ENCODE measurements at regions not wholly inside any gene's neighbourhood (a gene's known extent, or its start where the extent isn't known, plus 50 kb on each side); places are given as distances from the start of the nearest gene placed in this dataset.

- TF ChIP-seq SIN3A (IDR thresholded peaks at IDR 0.05; ENCODE audit: borderline replicate concordance, insufficient read depth, low read length) (no peak), REST (IDR thresholded peaks at IDR 0.05; ENCODE audit: insufficient read depth in 1 of 2, low read depth in 2 of 2, low read length in 2 of 2) (no peak), FOXP2 (optimal IDR thresholded peaks at IDR 0.05; ENCODE audit: borderline replicate concordance, extremely low read depth, extremely low read length, insufficient read depth) (no peak), POLR2AphosphoS5 (IDR thresholded peaks at IDR 0.05; ENCODE audit: low read depth, low read length) (no peak), TAF1 (IDR thresholded peaks at IDR 0.05; ENCODE audit: borderline replicate concordance, insufficient read depth, low read length) (no peak)
Observed at GRCh38 chr1:208551024-208551423, 306.8 kb upstream of the PLXNA2 start.

- TF ChIP-seq POLR2AphosphoS5 (IDR thresholded peaks at IDR 0.05; ENCODE audit: low read depth, low read length) (no peak), REST (IDR thresholded peaks at IDR 0.05; ENCODE audit: insufficient read depth in 1 of 2, low read depth in 2 of 2, low read length in 2 of 2) (no peak), FOXP2 (optimal IDR thresholded peaks at IDR 0.05; ENCODE audit: borderline replicate concordance, extremely low read depth, extremely low read length, insufficient read depth) (no peak), TAF1 (IDR thresholded peaks at IDR 0.05; ENCODE audit: borderline replicate concordance, insufficient read depth, low read length) (no peak)
Observed at GRCh38 chr1:208551633-208552320, 307.6 kb upstream of the PLXNA2 start.

GRCh38 chr1:208552928-208553327 is 308.7 kb upstream of the PLXNA2 start:
- TF ChIP-seq FOXP2 (optimal IDR thresholded peaks at IDR 0.05; ENCODE audit: borderline replicate concordance, extremely low read depth, extremely low read length, insufficient read depth) (no peak), TAF1 (IDR thresholded peaks at IDR 0.05; ENCODE audit: borderline replicate concordance, insufficient read depth, low read length) (no peak), POLR2AphosphoS5 (IDR thresholded peaks at IDR 0.05; ENCODE audit: low read depth, low read length) (no peak)

DNA sequence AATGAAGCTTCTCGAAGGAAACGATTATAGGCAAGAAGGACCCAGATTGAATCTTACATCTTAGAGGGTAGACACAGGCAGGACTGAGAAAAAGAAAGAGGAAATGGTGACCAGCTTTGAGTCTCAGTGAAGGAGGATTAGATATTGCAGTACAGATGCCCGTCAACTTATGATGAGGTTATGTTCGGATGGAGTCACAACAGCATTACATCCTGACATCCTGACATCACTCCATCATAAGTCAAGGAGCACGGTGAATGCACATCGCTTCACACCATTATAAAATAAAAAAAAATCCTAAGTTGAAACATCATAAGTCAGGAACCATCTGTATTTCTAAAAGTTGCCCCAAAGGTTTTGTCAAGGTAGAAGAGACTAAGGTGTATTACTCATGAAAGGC is 312.3 kb upstream of the PLXNA2 start:
- TF ChIP-seq FOXP2 (optimal IDR thresholded peaks at IDR 0.05; ENCODE audit: borderline replicate concordance, extremely low read depth, extremely low read length, insufficient read depth) = no peak
- TF ChIP-seq POLR2AphosphoS5 (IDR thresholded peaks at IDR 0.05; ENCODE audit: low read depth, low read length) = no peak

DNA sequence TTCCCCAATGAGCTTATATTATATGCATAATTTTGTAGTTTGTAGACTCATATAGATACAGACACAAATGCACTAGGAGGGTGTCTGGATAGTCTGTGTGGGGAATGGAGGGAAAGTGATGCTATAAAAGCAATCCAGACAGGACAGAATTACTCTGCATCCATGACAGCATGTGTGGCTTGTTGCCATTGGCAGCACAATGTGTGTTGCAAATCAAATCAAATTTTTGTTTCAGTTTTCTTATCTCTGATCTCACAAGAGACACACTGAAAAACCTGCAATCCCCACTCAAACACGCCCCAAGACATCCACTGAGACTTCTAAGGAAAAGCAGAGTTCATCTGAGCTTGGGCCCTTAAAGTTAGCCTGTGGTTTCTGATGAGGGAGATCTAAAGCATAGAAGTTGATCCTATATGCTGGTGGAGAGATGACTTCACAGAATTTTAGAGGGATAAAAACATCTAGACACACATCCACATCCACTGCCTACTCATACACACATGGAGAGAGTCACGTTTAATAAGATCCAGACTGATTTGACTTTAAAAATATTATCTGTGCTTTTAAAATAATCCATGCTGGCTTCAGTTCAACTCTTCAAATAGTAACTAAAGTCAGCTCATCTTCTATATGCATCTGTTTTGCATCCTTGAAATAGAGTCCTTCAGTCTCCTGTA is 313.0 kb upstream of the PLXNA2 start:
- TF ChIP-seq REST (IDR thresholded peaks at IDR 0.05; ENCODE audit: insufficient read depth in 1 of 2, low read depth in 2 of 2, low read length in 2 of 2) (no peak), SIN3A (IDR thresholded peaks at IDR 0.05; ENCODE audit: borderline replicate concordance, insufficient read depth, low read length) (no peak), FOXP2 (optimal IDR thresholded peaks at IDR 0.05; ENCODE audit: borderline replicate concordance, extremely low read depth, extremely low read length, insufficient read depth) (no peak), TAF1 (IDR thresholded peaks at IDR 0.05; ENCODE audit: borderline replicate concordance, insufficient read depth, low read length) (no peak), POLR2AphosphoS5 (IDR thresholded peaks at IDR 0.05; ENCODE audit: low read depth, low read length) (no peak)

DNA sequence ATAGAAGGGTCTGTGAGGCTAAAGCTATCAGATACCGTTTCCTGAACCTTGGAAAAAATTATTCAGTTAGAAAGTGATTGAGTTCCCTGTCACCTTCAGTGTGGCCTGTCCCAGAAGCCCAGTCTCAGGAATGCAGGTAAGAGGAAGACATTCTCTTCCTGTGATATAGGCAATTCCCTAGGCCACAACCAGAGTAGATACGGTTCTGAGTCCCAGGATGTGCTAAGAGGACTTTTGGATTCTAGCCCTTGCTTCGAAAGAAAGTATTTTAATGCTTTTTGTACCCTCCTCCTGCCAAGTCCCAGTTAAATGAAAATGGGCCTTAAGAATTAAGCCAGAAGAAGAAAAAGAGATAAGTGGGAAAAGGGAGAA is 313.5 kb upstream of the PLXNA2 start:
- no peak for TF ChIP-seq TAF1 (IDR thresholded peaks at IDR 0.05; ENCODE audit: borderline replicate concordance, insufficient read depth, low read length)
- TF ChIP-seq REST (IDR thresholded peaks at IDR 0.05; ENCODE audit: insufficient read depth in 1 of 2, low read depth in 2 of 2, low read length in 2 of 2) = no peak
- TF ChIP-seq SIN3A (IDR thresholded peaks at IDR 0.05; ENCODE audit: borderline replicate concordance, insufficient read depth, low read length) = no peak
- no peak for TF ChIP-seq FOXP2 (optimal IDR thresholded peaks at IDR 0.05; ENCODE audit: borderline replicate concordance, extremely low read depth, extremely low read length, insufficient read depth)
- no peak for TF ChIP-seq POLR2AphosphoS5 (IDR thresholded peaks at IDR 0.05; ENCODE audit: low read depth, low read length)

Measured in PFSK-1 (cell line).